GM21528 (cell line): ENCODE measurements at regions not wholly inside any gene's neighbourhood (a gene's known extent, or its start where the extent isn't known, plus 50 kb on each side); places are given as distances from the start of the nearest gene placed in this dataset.
"Not testable (repeated sequence)": the region's sequence is repeated elsewhere in the genome, so short reads cannot be mapped to it uniquely, and the experiment has no call there.

Source experiments
- ATAC-seq: cut with Tn5 transposase; IDR thresholded peaks from one replicate; pipeline ENCODE4 v1.9.1; 2021; ENCODE audit warnings: mild to moderate bottlenecking, moderate library complexity; ENCODE audit not compliant: unreplicated experiment, low FRiP score

- ATAC-seq, result no peak
Observed at GRCh38 chr2:2909086-2910035, 468.3 kb downstream of the EIPR1 start.

- ATAC-seq, result no peak
Observed at GRCh38 chr2:2906091-2906490, 471.5 kb downstream of the EIPR1 start.

- no peak for ATAC-seq
Observed at GRCh38 chr2:2904721-2905350, 472.8 kb downstream of the EIPR1 start.

- no peak for ATAC-seq
Observed at GRCh38 chr2:2902547-2903281, 474.9 kb downstream of the EIPR1 start.

GRCh38 chr2:2901384-2902345 is 476.0 kb downstream of the EIPR1 start:
- peak; percentile 94 for ATAC-seq

- no peak for ATAC-seq
Observed at GRCh38 chr2:2899826-2900225, 477.8 kb downstream of the EIPR1 start.

- no peak for ATAC-seq
Observed at GRCh38 chr2:2898744-2899143, 478.9 kb downstream of the EIPR1 start.

- ATAC-seq, result no peak
Observed at GRCh38 chr2:2896643-2897042, 481.0 kb downstream of the EIPR1 start.

- ATAC-seq, result no peak
Observed at GRCh38 chr2:2896011-2896410, 481.6 kb downstream of the EIPR1 start.

- ATAC-seq, result not testable (repeated sequence)
Observed at GRCh38 chr2:2894011-2894410, 483.6 kb downstream of the EIPR1 start.

GRCh38 chr2:2892892-2893291 is 484.7 kb downstream of the EIPR1 start:
- no peak for ATAC-seq

- ATAC-seq, result no peak
Observed at GRCh38 chr2:2892378-2892777, 485.2 kb downstream of the EIPR1 start.

GRCh38 chr2:2890901-2891300 is 486.7 kb downstream of the EIPR1 start:
- no peak for ATAC-seq

- no peak for ATAC-seq
Observed at GRCh38 chr2:2890246-2890645, 487.4 kb downstream of the EIPR1 start.

GRCh38 chr2:2889646-2890045 is 488.0 kb downstream of the EIPR1 start:
- ATAC-seq, result no peak

- no peak for ATAC-seq
Observed at GRCh38 chr2:2889141-2889540, 488.5 kb downstream of the EIPR1 start.

GRCh38 chr2:2887772-2888387 is 489.7 kb downstream of the EIPR1 start:
- ATAC-seq, result no peak

GRCh38 chr2:2886922-2887321 is 490.7 kb downstream of the EIPR1 start:
- ATAC-seq, result no peak

GRCh38 chr2:2881499-2881898 is 496.1 kb downstream of the EIPR1 start:
- no peak for ATAC-seq

GRCh38 chr2:2880938-2881337 is 496.7 kb downstream of the EIPR1 start:
- no peak for ATAC-seq
